ENCODE measurements at regions not wholly inside any gene's neighbourhood (a gene's known extent, or its start where the extent isn't known, plus 50 kb on each side); places are given as distances from the start of the nearest gene placed in this dataset.
"Not testable (repeated sequence)": the region's sequence is repeated elsewhere in the genome, so short reads cannot be mapped to it uniquely, and the experiment has no call there.

GRCh38 chrX:65891817-65892216, 148.1 kb downstream of the VSIG4 start:
- H3K4me3 ChIP-seq (ENCODE audit: low read depth, low read length); DNase-seq (ENCODE audit: low read depth): not testable (repeated sequence)

- DNase-seq (ENCODE audit: low read depth); H3K4me3 ChIP-seq (ENCODE audit: low read depth, low read length): not testable (repeated sequence)
These were observed 151.7 kb downstream of the VSIG4 start for GRCh38 chrX:65888150-65888549.

DNA sequence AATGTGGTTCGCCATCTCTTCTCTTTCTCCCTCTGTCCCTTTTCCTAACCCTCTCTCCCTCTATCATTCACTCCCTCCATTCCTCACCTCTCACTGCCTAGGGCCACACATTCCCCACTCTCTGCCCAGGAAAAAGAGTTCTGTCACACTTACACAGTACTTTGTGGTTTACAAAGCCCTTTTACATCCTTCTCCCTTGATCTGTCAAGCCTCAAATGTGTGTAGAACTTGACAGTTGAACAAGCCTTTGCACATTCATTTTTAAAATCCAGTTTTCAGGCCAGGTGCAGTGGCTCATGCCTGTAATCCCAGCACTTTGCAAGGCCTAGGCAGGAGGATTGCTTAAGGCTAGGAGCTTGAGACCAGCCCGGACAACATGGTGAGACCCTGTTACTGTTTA, 156.3 kb downstream of the VSIG4 start:
- H3K4me3 ChIP-seq (ENCODE audit: low read depth, low read length), result no peak overlapping the region
- no peak for DNase-seq (ENCODE audit: low read depth)

- no peak overlapping the region for H3K4me3 ChIP-seq (ENCODE audit: low read depth, low read length)
- no peak for DNase-seq (ENCODE audit: low read depth)
These were observed 159.7 kb downstream of the VSIG4 start for GRCh38 chrX:65879977-65880799.

GRCh38 chrX:65878456-65878855, 161.4 kb downstream of the VSIG4 start:
- H3K4me3 ChIP-seq (ENCODE audit: low read depth, low read length), result no peak overlapping the region
- DNase-seq (ENCODE audit: low read depth), result no peak

DNA sequence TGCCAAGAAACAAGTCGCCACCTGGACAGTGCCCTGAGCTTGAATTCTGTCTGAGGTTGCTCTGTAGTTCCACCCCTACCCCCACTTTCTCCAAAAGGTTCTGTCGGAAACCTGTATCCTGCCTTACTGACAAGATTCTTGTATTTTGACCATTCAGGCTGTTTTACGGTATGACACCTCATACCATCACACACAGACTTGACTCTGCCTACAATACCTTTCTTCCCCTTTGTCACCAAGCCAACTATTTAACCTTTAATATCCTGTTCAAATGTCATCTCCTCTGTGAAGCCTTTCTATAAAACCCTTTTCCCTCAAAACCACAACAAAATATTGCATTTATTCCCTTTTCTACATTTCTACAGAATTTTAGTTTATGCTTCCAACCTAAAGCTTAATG, 161.9 kb downstream of the VSIG4 start:
- DNase-seq (ENCODE audit: low read depth), result no peak
- H3K4me3 ChIP-seq (ENCODE audit: low read depth, low read length), result no peak overlapping the region

GRCh38 chrX:65875614-65876013, 164.3 kb downstream of the VSIG4 start:
- DNase-seq (ENCODE audit: low read depth); H3K4me3 ChIP-seq (ENCODE audit: low read depth, low read length): not testable (repeated sequence)

GRCh38 chrX:65874765-65875164, 165.1 kb downstream of the VSIG4 start:
- no peak for DNase-seq (ENCODE audit: low read depth)
- no peak overlapping the region for H3K4me3 ChIP-seq (ENCODE audit: low read depth, low read length)

DNA sequence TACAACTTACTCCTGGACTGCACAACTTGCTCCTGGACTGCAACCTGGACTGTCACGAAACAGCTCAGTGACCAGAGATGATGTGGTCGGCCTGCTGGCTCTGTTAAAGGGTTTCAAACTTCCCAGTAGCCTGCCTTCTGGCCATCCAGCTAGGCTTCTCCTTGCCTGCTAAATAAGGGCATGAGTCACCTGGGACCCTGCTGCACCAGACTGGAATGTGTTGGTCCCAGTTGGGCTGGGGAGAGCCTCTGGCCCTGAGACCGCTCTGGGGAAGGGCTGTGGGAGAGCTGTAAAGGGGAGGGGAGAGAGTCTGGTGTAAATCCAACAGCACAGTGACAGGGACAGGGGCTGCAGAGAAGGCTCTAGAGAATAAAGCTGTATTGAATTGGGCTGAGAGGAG, 165.8 kb downstream of the VSIG4 start:
- no peak for DNase-seq (ENCODE audit: low read depth)
- H3K4me3 ChIP-seq (ENCODE audit: low read depth, low read length), result no peak overlapping the region

DNA sequence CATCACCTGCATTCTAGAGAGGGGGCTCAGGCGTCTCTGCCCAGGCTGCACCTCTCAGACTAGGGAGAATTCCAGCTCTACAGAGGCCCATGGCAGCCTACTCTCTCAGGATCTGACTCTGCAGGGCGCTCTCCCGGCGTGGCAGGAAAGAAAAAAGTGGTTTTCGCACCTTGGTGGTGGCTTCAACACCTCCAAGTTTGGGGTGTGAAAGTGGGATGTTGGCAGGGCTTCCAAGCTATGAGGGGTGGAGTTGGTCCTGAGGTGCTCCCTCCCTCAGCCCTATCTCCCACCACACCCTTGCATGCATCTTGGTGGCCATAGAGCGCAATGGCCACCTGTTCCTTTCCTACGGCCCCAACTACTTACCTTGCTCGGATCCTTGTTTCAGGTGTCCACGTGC, 166.5 kb downstream of the VSIG4 start:
- no peak overlapping the region for H3K4me3 ChIP-seq (ENCODE audit: low read depth, low read length)
- DNase-seq (ENCODE audit: low read depth), result no peak

DNA sequence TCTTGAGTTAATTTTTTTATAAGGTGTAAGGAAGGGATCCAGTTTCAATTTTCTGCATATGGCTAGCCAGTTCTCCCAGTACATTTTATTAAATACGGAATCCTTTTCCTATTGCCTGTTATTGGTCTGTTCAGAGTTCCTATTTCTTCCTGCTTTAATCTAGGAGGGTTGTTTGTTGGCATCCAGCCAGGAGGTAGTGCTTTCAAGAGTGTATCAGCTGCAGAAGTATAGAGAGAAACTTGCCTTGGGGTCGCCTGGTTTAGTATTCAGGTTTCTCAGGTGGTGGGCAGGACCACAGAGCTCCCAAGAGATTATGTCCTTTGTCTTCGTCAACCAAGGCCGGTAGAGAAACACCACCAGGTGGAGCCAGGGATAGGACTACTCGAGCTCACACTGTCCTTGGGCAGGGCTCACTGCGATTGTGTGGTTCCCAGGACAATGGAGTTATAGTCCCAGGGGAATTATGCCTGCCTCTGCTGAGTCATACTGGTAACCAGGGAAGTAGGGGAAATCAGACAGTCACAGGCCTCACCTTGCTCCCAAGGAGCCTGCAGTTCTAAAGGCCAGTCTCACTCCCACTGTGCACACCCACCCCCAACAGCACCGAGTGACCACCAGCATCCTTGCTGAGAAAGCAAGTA, 168.1 kb downstream of the VSIG4 start:
- no peak for DNase-seq (ENCODE audit: low read depth)
- H3K4me3 ChIP-seq (ENCODE audit: low read depth, low read length), result no peak overlapping the region

- not testable (repeated sequence) for DNase-seq (ENCODE audit: low read depth); H3K4me3 ChIP-seq (ENCODE audit: low read depth, low read length)
These were observed 169.3 kb downstream of the VSIG4 start for GRCh38 chrX:65870544-65870943.

DNA sequence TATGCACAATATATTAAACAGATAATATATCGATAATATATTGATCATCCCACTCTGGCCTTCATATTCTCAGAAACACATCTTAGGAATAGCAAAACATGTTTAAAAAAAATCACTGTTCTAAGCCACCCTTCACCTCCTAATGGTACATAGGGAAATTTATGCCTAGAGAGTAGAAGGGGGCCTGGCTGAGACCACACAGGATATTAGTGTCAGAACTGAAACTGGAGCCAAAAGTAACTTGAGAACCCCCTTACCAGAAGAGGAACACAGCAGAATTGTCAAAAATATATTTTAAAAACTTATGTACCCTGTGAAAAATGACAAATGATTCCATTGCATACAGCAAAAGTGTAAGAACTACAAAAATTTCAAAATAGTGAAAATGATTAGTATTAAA, 173.1 kb downstream of the VSIG4 start:
- no peak overlapping the region for H3K4me3 ChIP-seq (ENCODE audit: low read depth, low read length)
- no peak for DNase-seq (ENCODE audit: low read depth)

DNA sequence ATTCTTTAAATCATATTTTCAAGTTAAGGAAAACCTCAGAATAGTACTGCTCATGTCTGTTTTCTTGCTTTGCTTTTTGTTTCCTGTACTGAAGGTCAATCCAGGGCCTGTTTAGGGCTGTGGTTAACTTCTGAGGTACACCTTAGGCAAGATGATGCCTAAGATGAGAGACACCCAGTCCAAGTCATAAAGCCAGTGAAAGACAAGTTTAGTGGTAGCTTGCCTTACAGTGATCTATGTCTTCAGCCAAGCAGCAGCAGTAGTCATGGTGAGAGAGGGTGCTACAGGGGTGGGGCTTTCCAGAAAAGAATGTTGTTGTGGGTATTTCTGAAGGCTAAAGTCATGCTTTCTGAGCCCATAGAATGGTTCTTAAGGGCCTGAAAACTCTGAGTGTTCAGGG, 173.7 kb downstream of the VSIG4 start:
- no peak for DNase-seq (ENCODE audit: low read depth)
- H3K4me3 ChIP-seq (ENCODE audit: low read depth, low read length), result no peak overlapping the region

DNA sequence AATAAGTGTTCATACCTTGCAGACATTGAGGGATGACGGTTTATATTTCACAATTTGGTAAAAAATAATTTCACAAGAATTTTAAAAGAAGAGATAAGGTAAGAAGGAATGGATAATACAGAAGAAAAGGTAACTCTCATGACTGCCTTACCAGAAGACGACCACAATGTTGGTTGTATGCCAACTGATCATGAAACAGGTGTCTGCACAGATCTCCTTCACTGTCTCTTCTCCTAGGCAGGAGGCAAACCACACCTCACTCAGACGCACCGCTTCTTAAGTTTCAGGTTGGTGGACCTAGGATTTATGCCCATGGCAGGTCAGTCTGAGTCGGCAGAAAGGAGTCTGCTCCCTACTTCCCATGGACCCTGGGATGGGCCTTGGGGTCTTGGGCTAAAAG, 177.2 kb downstream of the VSIG4 start:
- no peak for DNase-seq (ENCODE audit: low read depth)
- no peak overlapping the region for H3K4me3 ChIP-seq (ENCODE audit: low read depth, low read length)

DNA sequence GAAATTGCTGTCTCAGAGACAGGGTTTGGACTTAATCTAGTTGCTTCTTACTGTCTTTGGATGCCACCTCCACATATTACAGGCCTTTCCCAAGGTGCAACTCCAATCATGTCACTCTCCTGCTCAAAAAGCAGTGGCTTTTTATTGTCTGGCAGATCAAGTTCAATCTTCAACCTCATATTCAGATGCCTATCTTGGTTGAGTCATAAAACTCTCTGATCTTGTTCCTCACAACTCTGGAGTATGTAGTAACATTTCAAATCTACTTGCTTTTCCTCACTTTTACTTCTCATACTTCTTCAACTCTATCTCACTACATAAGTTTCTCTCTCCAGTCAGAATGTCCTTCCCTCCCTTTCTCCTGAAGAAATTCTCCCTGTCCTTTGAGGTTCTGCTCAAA, 180.6 kb downstream of the VSIG4 start:
- no peak for DNase-seq (ENCODE audit: low read depth)
- no peak overlapping the region for H3K4me3 ChIP-seq (ENCODE audit: low read depth, low read length)

- H3K4me3 ChIP-seq (ENCODE audit: low read depth, low read length); DNase-seq (ENCODE audit: low read depth): not testable (repeated sequence)
These were observed 185.4 kb downstream of the VSIG4 start for GRCh38 chrX:65854437-65854836.

- not testable (repeated sequence) for DNase-seq (ENCODE audit: low read depth); H3K4me3 ChIP-seq (ENCODE audit: low read depth, low read length)
These were observed 183.9 kb downstream of the MSN start for GRCh38 chrX:65851306-65851705.

GRCh38 chrX:65850821-65851220, 183.4 kb downstream of the MSN start:
- DNase-seq (ENCODE audit: low read depth); H3K4me3 ChIP-seq (ENCODE audit: low read depth, low read length): not testable (repeated sequence)

DNA sequence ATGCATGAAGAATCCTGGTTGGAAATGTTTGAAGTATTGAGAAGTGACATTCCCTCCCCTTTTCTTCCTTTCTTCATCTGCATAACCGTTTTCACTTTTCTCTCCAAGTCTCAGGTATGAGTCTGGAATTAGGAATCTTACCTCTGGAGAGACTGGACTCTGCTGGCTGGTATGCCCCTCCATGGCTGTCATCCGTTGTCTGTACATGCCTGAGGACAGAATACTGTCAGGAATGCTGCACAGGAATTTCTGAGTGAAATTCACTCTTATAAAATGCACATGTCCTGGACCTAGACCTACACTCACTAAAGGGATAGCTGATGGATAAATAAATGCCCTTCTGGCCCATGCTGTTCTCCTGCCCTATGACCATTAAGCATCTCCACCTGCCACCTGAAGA, 179.5 kb downstream of the MSN start:
- H3K4me3 ChIP-seq (ENCODE audit: low read depth, low read length), result no peak overlapping the region
- no peak for DNase-seq (ENCODE audit: low read depth)

- H3K4me3 ChIP-seq (ENCODE audit: low read depth, low read length), result no peak overlapping the region
- no peak for DNase-seq (ENCODE audit: low read depth)
These were observed 173.8 kb downstream of the MSN start for GRCh38 chrX:65841263-65841662.
